H1 (cell line): ENCODE measurements at regions not wholly inside any gene's neighbourhood (a gene's known extent, or its start where the extent isn't known, plus 50 kb on each side); places are given as distances from the start of the nearest gene placed in this dataset.

Experiments
- CTCF ChIA-PET: fragments of 300-600 bp; sonication (Branson Sonifier 250); formaldehyde crosslinking; loops from one replicate; lab custom pipeline; 2021; ENCODE audit not compliant: partially characterized antibody; lab: Charles Lee
- POLR2A ChIA-PET: fragments of 300-600 bp; sonication (Branson Sonifier 250); formaldehyde crosslinking; loops from one replicate; lab custom pipeline; 2021; ENCODE audit warnings: inconsistent platforms; ENCODE audit not compliant: partially characterized antibody; lab: Charles Lee
- DNase-seq, 2 experiments: peaks; one replicate each; pipeline versions ENCODE4 v3.0.0 to v3.0.0-alpha.2; 2010 to 2022; ENCODE audit warnings: low spot score in 2 of 2, low read depth in 1 of 2, mixed read lengths in 1 of 2
- FAIRE-seq: peaks from 2 replicates; lab custom pipeline; 2011; peaks lifted over from hg19 to GRCh38; lab: Jason Lieb, UNC
- H2AFZ ChIP-seq: 2 replicates; pipeline ENCODE4 v1.8.1; 2012; ENCODE audit warnings: low read length, inconsistent platforms
- H2AK5ac ChIP-seq: 2 replicates; pipeline ENCODE4 v1.6.1; 2013; ENCODE audit warnings: low read depth, low read length
- H2BK120ac ChIP-seq: replicated peaks from 2 replicates; pipeline ENCODE3; 2013; ENCODE audit warnings: low read depth, low read length, inconsistent platforms
- H2BK12ac ChIP-seq: 2 replicates; pipeline ENCODE4 v1.6.1; 2013; ENCODE audit warnings: low read depth, low read length
- H2BK15ac ChIP-seq: 2 replicates; pipeline ENCODE4 v1.6.1; 2013; ENCODE audit warnings: low read length
- H2BK20ac ChIP-seq: 2 replicates; pipeline ENCODE4 v1.6.1; 2013; ENCODE audit warnings: low read length
- H2BK5ac ChIP-seq: 2 replicates; pipeline ENCODE4 v1.6.1; 2013; ENCODE audit warnings: low read depth, low read length
- H3K14ac ChIP-seq: 2 replicates; pipeline ENCODE4 v1.6.1; 2013; ENCODE audit warnings: inconsistent platforms; ENCODE audit not compliant: insufficient read length
- H3K18ac ChIP-seq: 2 replicates; pipeline ENCODE4 v1.6.1; 2013; ENCODE audit warnings: low read length; ENCODE audit errors: extremely low read depth
- H3K23ac ChIP-seq: 2 replicates; pipeline ENCODE4 v1.6.1; 2013; ENCODE audit warnings: inconsistent platforms; ENCODE audit not compliant: insufficient read length
- H3K23me2 ChIP-seq: 2 replicates; pipeline ENCODE4 v1.6.1; 2013; ENCODE audit warnings: low read depth, low read length
- H3K27ac ChIP-seq: 2 replicates; pipeline ENCODE4 v1.6.1; 2011; ENCODE audit warnings: low read depth, low read length, inconsistent platforms
- H3K27me3 ChIP-seq, 4 experiments: replicated peaks in 1 of 4; 1 replicate in 1 of 4; 2 replicates in 3 of 4; pipeline versions ENCODE4 v1.6.1 to v1.8.1; 2011 to 2013; ENCODE audit warnings: low read length in 3 of 4, mild to moderate bottlenecking in 3 of 4, inconsistent platforms in 2 of 4, mixed read lengths in 2 of 4, moderate library complexity in 1 of 4; ENCODE audit not compliant: control insufficient read depth in 3 of 4, insufficient read depth in 3 of 4; ENCODE audit errors: extremely low read depth in 1 of 4
- H3K36me3 ChIP-seq, 4 experiments: 2 replicates each; pipeline versions ENCODE4 v1.6.1 to v1.8.1; 2011 to 2013; ENCODE audit warnings: mild to moderate bottlenecking in 4 of 4, low read length in 3 of 4, moderate library complexity in 2 of 4, control low read depth in 1 of 4, inconsistent platforms in 1 of 4; ENCODE audit not compliant: insufficient read depth in 4 of 4, control insufficient read depth in 2 of 4
- H3K4ac ChIP-seq: replicated peaks from 2 replicates; pipeline ENCODE3; 2013; ENCODE audit warnings: low read length, low read depth, mixed read lengths, inconsistent platforms; ENCODE audit not compliant: insufficient read length
- H3K4me1 ChIP-seq, 4 experiments: replicated peaks in 1 of 4; 1 replicate in 1 of 4; 2 replicates in 3 of 4; pipeline versions ENCODE4 v1.6.1 to v1.8.1; 2011 to 2013; ENCODE audit warnings: low read length in 3 of 4, inconsistent platforms in 2 of 4, mixed read lengths in 1 of 4; ENCODE audit not compliant: insufficient read depth in 4 of 4, control insufficient read depth in 3 of 4
- H3K4me2 ChIP-seq, 2 experiments: 2 replicates each; pipeline versions ENCODE4 v1.6.1 to v1.8.1; 2011 to 2013; ENCODE audit warnings: low read depth in 2 of 2, low read length in 2 of 2, control low read depth in 1 of 2, inconsistent platforms in 1 of 2, mild to moderate bottlenecking in 1 of 2; ENCODE audit not compliant: insufficient read depth in 1 of 2
- H3K4me3 ChIP-seq, 4 experiments: fragments of 200-600, 300-600 bp in 1 of 4; sonication (generic), shearing (Covaris generic), sonication (Bioruptor Twin) in 1 of 4; 2 replicates each; pipeline versions ENCODE4 v1.5.1 to v1.8.1; 2011 to 2016; ENCODE audit warnings: low read length in 4 of 4, low read depth in 3 of 4, control low read depth in 2 of 4, inconsistent platforms in 2 of 4, mild to moderate bottlenecking in 2 of 4, mixed read lengths in 1 of 4, moderate library complexity in 1 of 4; ENCODE audit not compliant: insufficient read depth in 2 of 4; ENCODE audit errors: extremely low read depth in 1 of 4
- H3K56ac ChIP-seq: replicated peaks from 2 replicates; pipeline ENCODE3; 2013; ENCODE audit warnings: low read depth, mild to moderate bottlenecking, mixed read lengths, low read length, inconsistent platforms; ENCODE audit not compliant: insufficient read length
- H3K79me1 ChIP-seq: 2 replicates; pipeline ENCODE4 v1.6.1; 2013; ENCODE audit warnings: low read depth, low read length, control low read depth
- H3K79me2 ChIP-seq, 2 experiments: 2 replicates each; pipeline versions ENCODE4 v1.6.1 to v1.8.1; 2012 to 2013; ENCODE audit warnings: low read length in 2 of 2, mild to moderate bottlenecking in 2 of 2, inconsistent platforms in 1 of 2; ENCODE audit not compliant: insufficient read depth in 2 of 2, control insufficient read depth in 1 of 2
- H3K9ac ChIP-seq, 4 experiments: replicated peaks in 1 of 4; 1 replicate in 1 of 4; 2 replicates in 3 of 4; pipeline versions ENCODE4 v1.6.1 to v1.8.1; 2011 to 2013; ENCODE audit warnings: low read depth in 3 of 4, low read length in 3 of 4, control low read depth in 2 of 4, mild to moderate bottlenecking in 2 of 4, moderate library complexity in 2 of 4, inconsistent platforms in 1 of 4; ENCODE audit errors: extremely low read depth in 1 of 4
- H3K9me3 ChIP-seq, 2 experiments: 2 replicates each; pipeline versions ENCODE4 v1.6.1 to v1.8.1; 2012 to 2013; ENCODE audit warnings: mild to moderate bottlenecking in 2 of 2, moderate library complexity in 2 of 2, control low read depth in 1 of 2, inconsistent platforms in 1 of 2, low read depth in 1 of 2, low read length in 1 of 2, mixed read lengths in 1 of 2; ENCODE audit not compliant: insufficient read depth in 2 of 2
- H4K20me1 ChIP-seq, 2 experiments: replicated peaks in 1 of 2; 2 replicates each; pipeline versions ENCODE3 to v1.8.1; 2011 to 2013; ENCODE audit warnings: inconsistent platforms in 2 of 2, low read length in 2 of 2, mild to moderate bottlenecking in 1 of 2; ENCODE audit not compliant: insufficient read depth in 2 of 2, control insufficient read depth in 1 of 2
- H4K5ac ChIP-seq: 2 replicates; pipeline ENCODE4 v1.6.1; 2013; ENCODE audit warnings: low read length, low read depth, mixed read lengths, inconsistent platforms; ENCODE audit not compliant: insufficient read length
- H4K8ac ChIP-seq: 2 replicates; pipeline ENCODE4 v1.8.0; 2013; ENCODE audit warnings: mild to moderate bottlenecking, moderate library complexity, low read length, inconsistent platforms; ENCODE audit not compliant: insufficient read depth; ENCODE audit errors: extremely low read depth
- H4K91ac ChIP-seq: replicated peaks from 2 replicates; pipeline ENCODE3; 2013; ENCODE audit warnings: low read length, mixed read lengths, inconsistent platforms; ENCODE audit not compliant: insufficient read length
- BCL11A ChIP-seq, 2 experiments: IDR thresholded peaks; one replicate each; pipeline ENCODE4 v1.6.1; 2011; ENCODE audit warnings: low read depth in 2 of 2, low read length in 2 of 2, mild to moderate bottlenecking in 2 of 2
- EGR1 ChIP-seq: IDR thresholded peaks from 2 replicates; pipeline ENCODE4 v1.6.1; 2011; ENCODE audit warnings: low read depth, low read length, borderline replicate concordance
- EP300 ChIP-seq, 2 experiments: IDR thresholded peaks; 1 replicate in 1 of 2; 2 replicates in 1 of 2; pipeline ENCODE4 v1.6.1; 2011 to 2012; ENCODE audit warnings: low read depth in 2 of 2, low read length in 2 of 2, mild to moderate bottlenecking in 2 of 2, borderline replicate concordance in 1 of 2, inconsistent platforms in 1 of 2, moderate library complexity in 1 of 2
- EZH2 ChIP-seq: fragments of 200-600 bp; sonication (generic); IDR thresholded peaks from 2 replicates; pipeline ENCODE4 v1.7.1; 2012; ENCODE audit warnings: low read depth, mild to moderate bottlenecking, moderate library complexity, low read length, inconsistent platforms; ENCODE audit not compliant: severe bottlenecking
- MAX ChIP-seq: IDR thresholded peaks from 2 replicates; pipeline ENCODE4 v1.6.1; 2012; ENCODE audit warnings: inconsistent platforms
- POLR2AphosphoS5 ChIP-seq: IDR thresholded peaks from 2 replicates; pipeline ENCODE4 v1.6.1; 2011; ENCODE audit warnings: low read depth, low read length
- RBBP5 ChIP-seq: IDR thresholded peaks from 2 replicates; pipeline ENCODE4 v1.7.1; 2012; ENCODE audit warnings: low read depth, mild to moderate bottlenecking, inconsistent platforms, low read length, moderate library complexity, borderline replicate concordance
- RFX5 ChIP-seq: IDR thresholded peaks from 2 replicates; pipeline ENCODE4 v1.6.1; 2011; ENCODE audit warnings: low read depth, low read length, improper control_type of control experiment, borderline replicate concordance
- SIN3A ChIP-seq, 2 experiments: IDR thresholded peaks in 1 of 2; conservative IDR thresholded peaks in 1 of 2; 2 replicates each; pipeline ENCODE4 v1.6.1; 2011 to 2012; ENCODE audit warnings: low read length in 2 of 2, improper control_type of control experiment in 1 of 2, low read depth in 1 of 2, mild to moderate bottlenecking in 1 of 2
- SIX5 ChIP-seq: IDR thresholded peaks from 2 replicates; pipeline ENCODE4 v1.6.1; 2011; ENCODE audit warnings: mild to moderate bottlenecking, low read depth, low read length
- TBP ChIP-seq: IDR thresholded peaks from 2 replicates; pipeline ENCODE4 v1.6.1; 2011; ENCODE audit warnings: low read depth, low read length, improper control_type of control experiment
- TCF12 ChIP-seq: IDR thresholded peaks from 2 replicates; pipeline ENCODE4 v1.6.1; 2011; ENCODE audit warnings: low read depth, mild to moderate bottlenecking, low read length
- USF2 ChIP-seq: IDR thresholded peaks from 2 replicates; pipeline ENCODE4 v1.6.1; 2011; ENCODE audit warnings: low read length, improper control_type of control experiment
- WGBS, 2 experiments: shearing (Covaris generic) in 1 of 2; methylation state at CpG; one replicate each; pipeline versions ENCODE4 v1.1.6 to v1.1.7; 2013 to 2015; ENCODE audit warnings: low lambda C conversion rate in 2 of 2, mixed read lengths in 2 of 2, inconsistent platforms in 1 of 2, low coverage in 1 of 2, missing lambda C conversion rate in 1 of 2; ENCODE audit not compliant: insufficient replicate concordance in 2 of 2, insufficient coverage in 1 of 2, insufficient read length in 1 of 2; ENCODE audit errors: extremely low coverage in 1 of 2, missing lambda C conversion rate in 1 of 2; 5-methylcytosine and 5-hydroxymethylcytosine counted together

DNA sequence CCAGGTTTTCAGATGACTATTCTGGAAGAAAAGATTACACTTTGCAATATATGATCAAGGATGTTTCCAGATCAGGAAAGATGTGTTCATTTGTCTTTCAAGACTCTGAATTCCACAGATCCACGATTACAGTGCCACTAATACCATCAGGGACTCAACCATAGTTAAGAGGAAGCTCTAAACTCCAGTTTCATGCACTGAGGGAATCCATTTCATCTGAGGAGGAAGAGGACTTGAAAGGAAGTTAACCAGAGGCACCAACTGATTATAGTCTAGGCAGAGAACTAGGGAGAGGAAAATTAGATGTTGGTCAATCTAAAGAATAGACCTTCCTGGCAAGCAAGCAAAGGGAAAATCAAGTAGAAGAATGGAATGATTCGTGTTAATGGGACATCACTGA lies 218.3 kb upstream of the PRDM1 start:
- H3K4me1 ChIP-seq: no peaks in the 10 kb centered on the region; a peak in 1 of 7 replicates
- no peak overlapping the region for H2BK15ac ChIP-seq
- ChIA-PET POLR2A (no interaction called here), CTCF (no interaction called here)
- H3K4me3 ChIP-seq: no peak overlapping the region
- no peaks in the 10 kb centered on the region for H3K23me2 ChIP-seq
- H2AK5ac ChIP-seq: no peak overlapping the region
- no peak overlapping the region for H3K56ac ChIP-seq
- DNase-seq: no peak
- no peak overlapping the region for H2AFZ ChIP-seq
- H2BK5ac ChIP-seq: no peak overlapping the region
- no peak overlapping the region for H4K5ac ChIP-seq
- no peaks in the 10 kb centered on the region for H3K36me3 ChIP-seq
- H3K27me3 ChIP-seq: no peaks in the 10 kb centered on the region
- no peak overlapping the region for H3K4me2 ChIP-seq
- H3K79me1 ChIP-seq: no peaks in the 10 kb centered on the region
- no peaks in the 10 kb centered on the region for H4K20me1 ChIP-seq
- H3K9ac ChIP-seq: no peak overlapping the region
- no peak overlapping the region for H3K27ac ChIP-seq
- H3K4ac ChIP-seq: no peak overlapping the region
- no peaks in the 10 kb centered on the region for H3K9me3 ChIP-seq
- 90% methylated on average over 2 of the region's 2 CpGs; no CpG with 5 or more reads in 1 of the 2 experiments for WGBS, 2 experiments
- H3K14ac ChIP-seq: no peak overlapping the region
- H2BK120ac ChIP-seq: no peak overlapping the region
- no peak overlapping the region for H4K91ac ChIP-seq
- H2BK20ac ChIP-seq: no peak overlapping the region
- no peak overlapping the region for H3K23ac ChIP-seq
- H2BK12ac ChIP-seq: no peak overlapping the region
- no peak for TF ChIP-seq TCF12
- TF ChIP-seq RFX5: no peak
- no peak for TF ChIP-seq BCL11A (IDR thresholded peaks at IDR 0.05; ENCODE audit: low read depth in 2 of 2, low read length in 2 of 2)
- no peak for TF ChIP-seq SIN3A (conservative IDR thresholded peaks at IDR 0.05 in 1 of 2, IDR thresholded peaks at IDR 0.05 in 1 of 2; ENCODE audit: low read depth in 1 of 2, low read length in 2 of 2)
- TF ChIP-seq POLR2AphosphoS5: no peak
- no peak for TF ChIP-seq EZH2
- TF ChIP-seq TBP: no peak
- TF ChIP-seq EGR1: no peak
- TF ChIP-seq MAX: no peak
- TF ChIP-seq USF2: no peak
- TF ChIP-seq RBBP5: no peak
- no peak for TF ChIP-seq SIX5
- TF ChIP-seq EP300 (IDR thresholded peaks at IDR 0.05; ENCODE audit: borderline replicate concordance in 1 of 2, low read depth in 2 of 2, low read length in 2 of 2): no peak
- TF ChIP-seq, all 59 proteins: peak for 0
- Histone ChIP-seq H4K8ac (no peak overlapping the region), H3K79me2 (no peaks in the 10 kb centered on the region), H3K18ac (no peak overlapping the region)
- no peak for FAIRE-seq
